Breast epithelium (tissue), 3 donors: ENCODE measurements at regions not wholly inside any gene's neighbourhood (a gene's known extent, or its start where the extent isn't known, plus 50 kb on each side); places are given as distances from the start of the nearest gene placed in this dataset.

Experiments used
- CTCF ChIP-seq, 3 donors: fragments of 450-650 bp; IDR thresholded peaks; one replicate each; pipeline ENCODE4 v1.5.1; 2016 to 2017; ENCODE audit warnings: antibody characterized with exemption in 3 of 3, mild to moderate bottlenecking in 3 of 3, moderate library complexity in 3 of 3
- POLR2A ChIP-seq: fragments of 450-650 bp; IDR thresholded peaks from one replicate; pipeline ENCODE4 v1.6.1; 2016; ENCODE audit warnings: antibody characterized with exemption, mild to moderate bottlenecking, moderate library complexity
- POLR2AphosphoS5 ChIP-seq, 3 donors: sonication (generic); formaldehyde crosslinking; IDR thresholded peaks; one replicate each; pipeline ENCODE4 v1.6.1; 2017; ENCODE audit warnings: antibody characterized with exemption in 3 of 3

GRCh38 chr16:73213732-73214455 lies 166.0 kb upstream of the ZFHX3 start:
- TF ChIP-seq CTCF (IDR thresholded peaks at IDR 0.05) (no peak), POLR2AphosphoS5 (IDR thresholded peaks at IDR 0.05) (no peak), POLR2A (no peak)
